GM23248 (cell line): ENCODE measurements at regions not wholly inside any gene's neighbourhood (a gene's known extent, or its start where the extent isn't known, plus 50 kb on each side); places are given as distances from the start of the nearest gene placed in this dataset.
"Not testable (repeated sequence)": the region's sequence is repeated elsewhere in the genome, so short reads cannot be mapped to it uniquely, and the experiment has no call there.

ENCODE experiments used
- DNase-seq: peaks from one replicate; pipeline ENCODE4 v3.0.0-alpha.2; 2015
- H2AFZ ChIP-seq: fragments of 200-600 bp; sonication (generic); 2 replicates; pipeline ENCODE4 v1.6.1; 2016; ENCODE audit warnings: antibody characterized with exemption
- H3F3A ChIP-seq: fragments of 200-600 bp; sonication (generic); 2 replicates; pipeline ENCODE4 v1.6.1; 2016; ENCODE audit warnings: mild to moderate bottlenecking, antibody characterized with exemption, mixed run types; ENCODE audit not compliant: insufficient read depth
- H3K27ac ChIP-seq: fragments of 200-600 bp; sonication (generic); 2 replicates; pipeline ENCODE4 v1.5.1; 2016; ENCODE audit warnings: mild to moderate bottlenecking
- H3K27me3 ChIP-seq: fragments of 200-600 bp; sonication (generic); replicated peaks from 2 replicates; pipeline ENCODE4 v1.6.1; 2016; ENCODE audit warnings: mild to moderate bottlenecking; ENCODE audit not compliant: insufficient read depth
- H3K36me3 ChIP-seq: fragments of 200-600 bp; sonication (generic); 2 replicates; pipeline ENCODE4 v1.6.1; 2016; ENCODE audit warnings: low read depth, mild to moderate bottlenecking
- H3K4me1 ChIP-seq: fragments of 200-600 bp; sonication (generic); 2 replicates; pipeline ENCODE4 v1.6.1; 2016; ENCODE audit warnings: mild to moderate bottlenecking; ENCODE audit not compliant: insufficient read depth
- H3K4me2 ChIP-seq: fragments of 200-600 bp; sonication (generic); one replicate; pipeline ENCODE4 v1.6.1; 2016; ENCODE audit warnings: mild to moderate bottlenecking; ENCODE audit not compliant: unreplicated experiment
- H3K4me3 ChIP-seq: fragments of 200-600 bp; sonication (generic); 2 replicates; pipeline ENCODE4 v1.5.1; 2016; ENCODE audit warnings: mild to moderate bottlenecking
- H3K79me2 ChIP-seq: fragments of 200-600 bp; sonication (generic); 2 replicates; pipeline ENCODE4 v1.6.1; 2016; ENCODE audit warnings: mild to moderate bottlenecking; ENCODE audit not compliant: insufficient read depth
- H3K9ac ChIP-seq: fragments of 200-600 bp; sonication (generic); 2 replicates; pipeline ENCODE4 v1.6.1; 2016; ENCODE audit warnings: mild to moderate bottlenecking
- H3K9me2 ChIP-seq: fragments of 200-600 bp; sonication (generic); 2 replicates; pipeline ENCODE4 v1.6.1; 2016; ENCODE audit warnings: mixed run types, mild to moderate bottlenecking, moderate library complexity; ENCODE audit not compliant: insufficient read depth
- H3K9me3 ChIP-seq: fragments of 200-600 bp; sonication (generic); one replicate; pipeline ENCODE4 v1.6.1; 2017; ENCODE audit warnings: low read depth
- H4K20me1 ChIP-seq: fragments of 200-600 bp; sonication (generic); 2 replicates; pipeline ENCODE4 v1.6.0; 2016; ENCODE audit not compliant: insufficient read depth
- EZH2 ChIP-seq: fragments of 200-600 bp; sonication (generic); IDR thresholded peaks from 2 replicates; pipeline ENCODE4 v1.6.1; 2018; ENCODE audit warnings: antibody characterized with exemption, mild to moderate bottlenecking; ENCODE audit not compliant: insufficient read depth, poor library complexity, severe bottlenecking
- EZH2phosphoT487 ChIP-seq: fragments of 200-600 bp; sonication (generic); IDR thresholded peaks from 2 replicates; pipeline ENCODE4 v1.6.1; 2018; ENCODE audit warnings: antibody characterized with exemption, moderate library complexity, mild to moderate bottlenecking, low read depth; ENCODE audit not compliant: insufficient read depth
- WGBS, 2 experiments: methylation state at CpG; one replicate each; pipeline ENCODE4 v1.1.6; 2015 to 2017; ENCODE audit warnings: low lambda C conversion rate in 2 of 2, low coverage in 1 of 2; ENCODE audit errors: missing lambda C conversion rate in 2 of 2; 5-methylcytosine and 5-hydroxymethylcytosine counted together
- in situ Hi-C: fragments of 300-500 bp; cut with MboI; formaldehyde crosslinking; loops from 2 replicates; pipeline ENCODE4 v1.15.0; 2020

- H3K9ac ChIP-seq = no peak overlapping the region
- no peaks in the 10 kb centered on the region for H3K36me3 ChIP-seq
- H3K4me2 ChIP-seq = peak overlapping the region; percentile 1
- TF ChIP-seq EZH2phosphoT487 = no peak
- no peak for TF ChIP-seq EZH2
- H3K9me3 ChIP-seq = no peaks in the 10 kb centered on the region
- WGBS, 2 experiments = 9 to 14% methylated on average over 6 of the region's 6 CpGs
- peaks cover 14% of the 10 kb centered on the region for H3K4me1 ChIP-seq
- no peak overlapping the region for H3K4me3 ChIP-seq
- no peaks in the 10 kb centered on the region for H4K20me1 ChIP-seq
- H3K9me2 ChIP-seq = no peaks in the 10 kb centered on the region
- H3K79me2 ChIP-seq = no peaks in the 10 kb centered on the region
- H2AFZ ChIP-seq = no peak overlapping the region
- peak; percentile 67 for DNase-seq
- in situ Hi-C loops = no loop called here
- no peak overlapping the region for H3K27ac ChIP-seq
- no peaks in the 10 kb centered on the region for H3K27me3 ChIP-seq
- H3F3A ChIP-seq = no peaks in the 10 kb centered on the region
These were observed 311.6 kb downstream of the MIAT start for GRCh38 chr22:26968859-26969523.

- H3K4me1 ChIP-seq = peaks cover 14% of the 10 kb centered on the region
- WGBS, 2 experiments = 43 to 47% methylated on average over 5 of the region's 5 CpGs
- H2AFZ ChIP-seq = no peak overlapping the region
- no peak for DNase-seq
- no peaks in the 10 kb centered on the region for H3K9me3 ChIP-seq
- in situ Hi-C loops = no loop called here
- no peak overlapping the region for H3K27ac ChIP-seq
- no peaks in the 10 kb centered on the region for H3K79me2 ChIP-seq
- no peaks in the 10 kb centered on the region; the same call in 1 of the 2 replicates for H3K27me3 ChIP-seq
- H3K9ac ChIP-seq = no peak overlapping the region
- H4K20me1 ChIP-seq = no peaks in the 10 kb centered on the region
- H3F3A ChIP-seq = no peaks in the 10 kb centered on the region
- no peaks in the 10 kb centered on the region for H3K36me3 ChIP-seq
- H3K9me2 ChIP-seq = no peaks in the 10 kb centered on the region
- TF ChIP-seq EZH2 = no peak
- no peak for TF ChIP-seq EZH2phosphoT487
- H3K4me3 ChIP-seq = no peak overlapping the region
- H3K4me2 ChIP-seq = no peak overlapping the region
These were observed 313.5 kb downstream of the MIAT start for GRCh38 chr22:26970809-26971394.

- TF ChIP-seq EZH2phosphoT487 (no peak), EZH2 (no peak)
- no peaks in the 10 kb centered on the region for H3K79me2 ChIP-seq
- no peak overlapping the region for H3K4me2 ChIP-seq
- WGBS, 2 experiments = 61 to 72% methylated on average over 6 of the region's 6 CpGs
- no peaks in the 10 kb centered on the region for H3F3A ChIP-seq
- H3K9me3 ChIP-seq = no peaks in the 10 kb centered on the region
- no peaks in the 10 kb centered on the region for H3K9me2 ChIP-seq
- no peak overlapping the region for H3K9ac ChIP-seq
- H3K27me3 ChIP-seq = no peaks in the 10 kb centered on the region; the same call in none of the 2 replicates
- no peak overlapping the region for H3K4me3 ChIP-seq
- no peaks in the 10 kb centered on the region for H3K36me3 ChIP-seq
- no peaks in the 10 kb centered on the region for H4K20me1 ChIP-seq
- in situ Hi-C loops = no loop called here
- H3K27ac ChIP-seq = no peak overlapping the region
- peak; percentile 67 for DNase-seq
- no peak overlapping the region for H2AFZ ChIP-seq
- H3K4me1 ChIP-seq = peaks cover 14% of the 10 kb centered on the region
These were observed 314.9 kb downstream of the MIAT start for GRCh38 chr22:26972286-26972685.

GRCh38 chr22:26972915-26973314, 315.5 kb downstream of the MIAT start:
- H3K27me3 ChIP-seq, H3K9me3 ChIP-seq, H4K20me1 ChIP-seq, H3K27ac ChIP-seq, H3K79me2 ChIP-seq, H3F3A ChIP-seq, H3K9me2 ChIP-seq, DNase-seq, in situ Hi-C loops, H3K4me2 ChIP-seq, H3K4me3 ChIP-seq, H3K36me3 ChIP-seq, H2AFZ ChIP-seq, H3K9ac ChIP-seq: not testable (repeated sequence)
- 77 to 81% methylated on average over 5 of the region's 5 CpGs for WGBS, 2 experiments
- H3K4me1 ChIP-seq = peaks cover 14% of the 10 kb centered on the region
